Medulla oblongata (tissue), 1 donor: ENCODE measurements at regions not wholly inside any gene's neighbourhood (a gene's known extent, or its start where the extent isn't known, plus 50 kb on each side); places are given as distances from the start of the nearest gene placed in this dataset.
"Not testable (repeated sequence)": the region's sequence is repeated elsewhere in the genome, so short reads cannot be mapped to it uniquely, and the experiment has no call there.

ENCODE experiments used
- DNase-seq: peaks from one replicate; pipeline ENCODE4 v3.0.0-alpha.2; 2015; ENCODE audit errors: extremely low spot score

- no peak for DNase-seq
Measured at GRCh38 chr11:115612046-115612730, 108.0 kb upstream of the CADM1 start.

DNA sequence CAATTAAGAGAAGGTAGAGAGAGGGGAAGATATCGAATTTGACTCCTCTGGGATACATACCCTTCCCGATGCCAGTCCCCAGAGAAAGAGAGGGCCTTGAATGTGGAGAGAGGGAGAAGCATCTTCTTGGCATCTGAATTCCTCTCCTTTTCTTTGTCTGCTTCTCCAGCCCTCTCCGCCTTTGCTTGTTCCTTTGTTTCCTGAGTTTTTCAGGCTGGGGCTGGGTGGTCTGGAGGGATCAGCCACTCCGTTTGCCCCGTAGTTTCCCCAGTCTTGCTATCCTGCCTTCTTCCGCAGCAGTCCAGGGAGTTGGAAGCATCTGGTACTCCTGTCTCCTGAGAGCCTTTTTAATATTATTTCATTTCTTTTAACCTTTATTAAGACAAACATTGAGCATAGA is 107.1 kb upstream of the CADM1 start:
- DNase-seq = no peak

- no peak for DNase-seq
Measured at GRCh38 chr11:115610908-115611307, 106.7 kb upstream of the CADM1 start.

- DNase-seq = not testable (repeated sequence)
Measured at GRCh38 chr11:115610234-115610633, 106.0 kb upstream of the CADM1 start.

DNA sequence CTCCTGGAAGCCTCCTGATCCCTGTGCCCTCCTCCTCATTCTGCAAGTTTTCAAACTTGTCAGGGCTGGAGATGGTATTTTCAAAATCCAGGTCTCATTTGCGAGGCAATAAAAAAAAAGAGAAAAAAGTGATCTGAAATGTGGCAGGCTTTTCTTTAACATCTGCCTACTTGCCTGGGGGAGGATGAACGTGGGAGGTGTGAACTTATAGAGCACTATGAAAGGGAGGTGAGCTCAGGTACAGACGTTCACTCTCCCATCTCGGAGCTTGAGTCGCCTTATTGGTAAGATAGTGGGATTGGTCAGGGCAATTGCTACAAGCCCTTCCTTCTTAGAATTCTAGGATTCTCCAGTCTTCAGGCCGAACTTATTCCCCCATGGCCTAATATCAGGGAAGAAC is 104.8 kb upstream of the CADM1 start:
- DNase-seq = no peak

GRCh38 chr11:115607621-115608221 is 103.5 kb upstream of the CADM1 start:
- DNase-seq = no peak

GRCh38 chr11:115606498-115607220 is 102.4 kb upstream of the CADM1 start:
- DNase-seq = peak; percentile 27

DNA sequence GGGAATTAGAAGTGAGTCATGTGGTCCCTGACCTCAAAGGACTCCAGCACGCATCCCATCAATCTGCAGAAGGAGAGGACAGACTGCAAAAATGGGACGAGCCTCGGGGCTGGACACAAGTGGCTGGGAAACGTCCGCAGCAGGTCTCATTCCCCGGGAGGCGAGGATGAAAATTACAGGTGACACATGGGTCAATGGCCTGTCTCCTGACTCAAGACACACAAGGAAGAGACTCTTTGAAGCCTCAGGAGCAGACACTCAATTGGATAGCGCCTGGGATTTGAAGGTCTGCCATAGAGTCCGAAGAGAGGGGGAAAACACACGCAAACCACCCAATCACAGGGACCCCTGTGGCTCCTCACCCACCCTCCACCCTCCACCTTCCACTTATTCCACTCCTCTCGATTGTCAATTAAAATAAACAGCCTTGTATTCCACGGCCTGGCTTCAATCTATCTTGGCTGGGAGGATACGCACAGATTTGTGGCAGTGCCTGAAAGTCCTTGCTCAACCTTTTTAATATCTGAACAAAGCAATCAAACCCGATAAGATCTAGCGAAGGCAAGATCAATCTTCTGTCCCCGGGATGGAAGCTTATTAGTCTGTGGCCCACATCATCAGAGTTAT is 101.8 kb upstream of the CADM1 start:
- DNase-seq = no peak

DNA sequence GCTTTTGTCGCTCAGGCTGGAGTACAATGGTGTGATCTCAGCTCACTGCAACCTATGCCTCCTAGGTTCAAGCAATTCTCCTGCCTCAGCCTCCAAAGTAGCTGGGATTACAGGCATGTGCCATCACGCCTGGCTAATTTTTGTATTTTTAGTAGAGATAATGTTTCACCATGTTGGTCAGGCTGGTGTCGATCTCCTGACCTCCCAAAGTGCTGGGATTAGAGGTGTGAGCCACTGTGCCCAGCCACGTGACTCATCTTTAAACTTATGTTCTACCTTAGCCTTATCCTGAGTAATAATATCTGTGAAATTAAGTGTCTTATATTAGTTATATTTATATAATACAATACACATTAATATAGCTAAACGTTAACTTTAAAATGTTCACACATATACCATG is 101.2 kb upstream of the CADM1 start:
- DNase-seq = not testable (repeated sequence)

DNA sequence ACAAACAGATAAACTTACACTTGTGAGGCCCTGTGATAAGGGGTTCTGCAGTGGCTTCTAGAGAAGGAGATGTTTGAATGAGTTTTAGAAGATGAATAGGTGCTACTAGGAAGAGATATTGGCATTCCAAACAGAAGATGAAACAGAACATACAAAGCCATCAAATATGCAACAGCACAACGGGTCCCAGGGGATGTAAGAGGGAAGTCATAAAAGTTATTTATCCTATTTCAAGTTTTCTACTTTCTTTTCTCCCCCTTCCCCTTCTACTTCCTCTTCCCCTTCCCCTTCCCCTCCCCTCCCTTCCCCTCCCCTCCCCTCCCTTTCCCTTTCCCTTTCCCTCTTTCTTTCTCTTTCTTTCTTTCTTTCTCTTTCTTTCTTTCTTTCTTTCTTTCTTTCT is 94.9 kb upstream of the CADM1 start:
- no peak for DNase-seq

DNA sequence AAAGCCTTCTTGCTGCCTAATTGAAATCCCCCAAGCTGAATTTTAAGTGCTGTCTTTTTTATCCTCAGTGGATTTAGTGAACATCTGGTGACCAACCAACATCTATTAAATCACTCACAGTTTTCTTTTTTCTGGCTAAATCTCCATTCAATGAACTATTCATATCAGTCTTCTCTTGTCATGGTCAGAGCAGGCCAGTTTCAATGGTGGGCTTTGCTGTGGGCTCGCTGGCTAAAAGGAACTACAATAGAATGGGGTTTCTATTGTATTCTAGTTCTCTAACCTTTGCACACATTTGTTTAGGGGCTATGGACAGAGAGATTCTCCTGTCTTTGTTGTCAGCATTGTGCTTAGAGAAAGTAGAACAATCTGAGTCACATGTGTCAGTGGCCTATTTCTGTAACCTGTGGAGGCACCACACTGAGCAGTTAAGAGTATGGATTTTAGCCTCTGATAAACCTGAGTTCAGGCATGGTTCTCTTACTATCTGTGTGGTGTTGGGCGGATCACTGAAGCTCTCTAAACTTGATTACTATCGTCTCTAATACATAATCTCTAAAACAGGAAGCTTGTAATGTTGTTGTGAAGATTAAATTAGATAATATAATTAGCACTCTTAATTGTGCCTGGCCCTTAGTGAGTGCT is 94.2 kb upstream of the CADM1 start:
- no peak for DNase-seq

- DNase-seq = no peak
Measured at GRCh38 chr11:115591380-115591779, 87.2 kb upstream of the CADM1 start.

- no peak for DNase-seq
Measured at GRCh38 chr11:115590254-115590653, 86.0 kb upstream of the CADM1 start.

- DNase-seq = no peak
Measured at GRCh38 chr11:115587718-115588342, 83.6 kb upstream of the CADM1 start.

DNA sequence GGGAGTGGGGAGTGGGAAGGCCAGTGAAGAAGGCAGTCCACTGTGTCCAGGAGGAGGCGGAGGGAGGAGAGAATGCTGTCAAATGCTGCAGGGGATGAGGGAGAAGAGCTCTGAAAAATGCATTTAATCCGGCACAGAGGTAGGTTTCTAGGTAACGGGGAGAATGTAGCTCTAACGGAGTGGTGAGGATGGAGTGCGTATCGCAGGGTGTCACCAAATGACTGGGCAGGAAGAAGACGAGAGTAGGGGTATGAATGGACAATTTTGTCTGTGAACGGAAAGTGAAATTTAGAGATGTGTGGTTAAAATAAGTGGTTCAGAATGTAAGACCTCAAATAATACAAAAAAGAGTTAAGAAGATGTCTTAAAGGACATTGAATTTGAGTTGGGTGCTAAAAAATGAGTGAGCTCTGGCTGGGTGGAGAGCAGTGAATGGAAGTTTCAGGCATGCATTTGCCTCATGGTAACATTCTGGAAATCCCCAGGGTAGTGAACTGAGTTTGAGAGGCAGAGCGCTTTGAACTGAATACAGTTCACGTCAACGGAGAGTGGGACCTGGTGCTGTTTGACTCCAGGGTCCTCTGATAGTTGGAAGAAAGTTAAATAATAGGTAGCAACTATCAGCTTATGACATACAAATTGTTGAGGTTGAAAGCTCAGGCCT is 81.3 kb upstream of the CADM1 start:
- no peak for DNase-seq

DNA sequence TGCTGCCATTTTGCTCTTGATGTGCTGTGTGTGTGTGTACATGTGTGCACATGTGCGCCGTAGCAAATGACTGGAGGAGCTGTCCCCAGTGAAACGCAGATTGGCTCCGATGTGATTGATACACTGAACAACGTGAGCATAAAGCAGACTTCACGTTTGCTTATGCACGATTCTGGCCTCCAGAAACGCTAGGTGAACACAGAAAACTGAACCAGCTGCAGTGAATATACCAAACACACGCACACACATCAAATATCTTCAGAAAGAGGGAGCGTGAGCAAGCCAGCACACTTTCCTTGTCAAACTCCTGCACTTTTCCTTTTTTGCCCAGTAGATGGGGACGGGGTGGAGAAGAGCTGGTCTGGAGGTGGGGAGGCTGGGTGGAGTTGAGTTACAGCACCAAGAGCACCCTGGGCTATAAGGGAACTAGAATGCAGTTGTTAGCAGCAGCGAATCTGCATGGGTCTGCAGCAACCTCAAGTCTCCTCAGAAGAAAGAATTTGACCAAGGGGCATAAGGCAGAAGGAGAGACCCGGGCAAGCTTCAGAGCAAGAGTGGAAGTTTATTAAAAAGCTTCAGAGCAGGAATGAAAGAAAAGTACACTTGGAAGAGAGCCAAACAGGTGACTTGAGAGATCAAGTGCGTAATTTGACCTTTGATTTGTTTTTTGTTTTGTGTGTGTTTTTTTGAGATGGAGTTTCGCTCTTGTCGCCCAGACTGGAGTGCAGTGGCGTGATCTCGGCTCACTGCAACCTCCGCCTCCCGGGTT is 77.8 kb upstream of the CADM1 start:
- DNase-seq = no peak

DNA sequence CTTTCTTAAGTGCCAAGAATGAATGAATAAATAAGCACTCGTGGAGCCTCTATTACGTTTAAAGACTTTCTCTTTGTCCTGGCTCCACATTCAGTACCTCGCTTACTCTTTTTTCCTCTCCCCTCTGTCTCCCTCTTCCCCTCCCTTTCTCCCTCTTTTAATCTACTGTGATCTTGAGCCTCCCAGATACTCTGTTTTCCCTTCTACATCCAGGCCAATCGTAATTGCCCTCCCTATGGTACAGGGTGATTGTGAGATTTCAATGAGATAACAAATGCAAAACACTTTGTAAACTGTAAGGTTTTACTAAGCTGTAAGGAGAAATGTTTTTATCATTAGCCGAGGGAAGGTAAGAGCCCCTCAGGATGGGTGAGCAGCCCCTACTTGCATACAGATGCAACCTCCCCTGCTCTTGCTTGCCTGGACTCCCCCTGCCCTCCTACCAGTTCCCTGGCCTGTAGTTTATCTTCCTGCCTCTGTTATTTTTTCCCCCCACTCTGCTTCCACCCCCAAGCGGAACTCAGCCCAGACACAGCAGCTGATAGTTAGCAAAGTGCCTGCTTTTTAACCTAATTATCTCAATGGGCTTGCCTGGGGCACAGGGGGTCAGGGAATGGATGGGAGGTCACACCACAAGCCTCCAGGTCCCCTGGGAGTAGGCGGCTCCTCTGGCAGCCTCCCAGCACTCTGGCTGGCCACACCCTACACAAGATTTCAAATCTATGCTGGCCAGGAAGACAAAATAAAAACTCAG is 76.9 kb upstream of the CADM1 start:
- DNase-seq = no peak

DNA sequence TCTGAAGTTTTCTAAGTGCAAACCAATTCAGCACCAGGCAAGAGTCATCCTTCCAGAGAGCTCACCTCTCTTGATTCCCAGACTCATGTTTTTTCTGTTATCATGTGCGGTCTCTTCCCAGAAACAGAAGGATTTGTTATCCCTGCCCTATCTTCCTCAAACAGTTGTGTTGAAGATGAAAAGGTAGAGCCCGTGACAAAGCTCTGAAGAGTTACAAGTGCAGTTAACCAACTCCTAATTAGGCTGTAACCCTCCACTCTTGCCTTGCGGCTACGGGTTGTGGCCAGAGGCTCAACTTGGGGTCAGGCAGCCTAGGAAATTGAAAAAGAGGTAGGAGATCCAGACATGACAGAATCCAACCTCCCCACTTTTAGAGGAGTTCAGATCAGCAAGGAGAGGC is 76.2 kb upstream of the CADM1 start:
- DNase-seq = no peak

DNA sequence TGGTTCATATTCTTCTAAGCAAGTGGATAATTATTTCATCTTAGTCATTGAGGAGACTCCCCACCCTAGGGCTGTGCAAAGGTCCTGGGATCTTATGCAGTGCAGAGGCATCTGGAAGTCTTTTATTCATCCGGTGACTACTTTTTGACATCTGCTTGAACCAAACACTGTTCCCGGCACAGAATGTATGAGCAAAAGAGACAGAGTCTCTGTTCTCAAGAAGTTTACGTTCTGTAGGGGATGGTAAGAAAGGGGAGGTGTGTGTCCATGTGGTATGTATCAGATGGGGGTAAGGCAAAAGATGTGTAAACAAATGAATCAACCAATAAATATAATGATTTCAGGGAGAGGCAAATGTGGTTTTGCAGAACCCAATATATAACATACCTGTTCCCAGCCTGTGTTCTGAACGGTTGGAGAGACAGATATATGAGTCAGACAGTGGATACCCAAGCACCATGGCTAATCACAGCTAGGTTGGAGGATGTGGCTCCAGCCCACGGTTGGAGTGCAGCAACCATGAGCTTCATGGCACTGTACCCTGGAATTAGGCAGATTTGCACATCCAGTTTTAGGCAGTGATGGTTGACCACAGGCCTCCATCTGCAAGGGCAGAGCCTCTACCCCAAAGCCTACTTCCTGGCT is 75.1 kb upstream of the CADM1 start:
- DNase-seq = no peak
